ENCODE measurements at regions not wholly inside any gene's neighbourhood (a gene's known extent, or its start where the extent isn't known, plus 50 kb on each side); places are given as distances from the start of the nearest gene placed in this dataset.

- no peak for TF ChIP-seq CTCF (IDR thresholded peaks at IDR 0.05; ENCODE audit: low read depth, low read length, poor library complexity, severe bottlenecking)
- no peak for TF ChIP-seq EZH2phosphoT487 (IDR thresholded peaks at IDR 0.05; ENCODE audit: borderline replicate concordance, low read length)
Measured at GRCh38 chr12:41966916-41967315, 177.8 kb downstream of the GXYLT1 start.

All from DOHH2 (cell line).